GM12874 (cell line): ENCODE measurements at regions not wholly inside any gene's neighbourhood (a gene's known extent, or its start where the extent isn't known, plus 50 kb on each side); places are given as distances from the start of the nearest gene placed in this dataset.

Experiments
- CTCF ChIP-seq: IDR thresholded peaks from 2 replicates; pipeline ENCODE4 v1.5.1; 2011; ENCODE audit warnings: low read depth, mild to moderate bottlenecking, control low read depth, low read length, moderate library complexity; ENCODE audit not compliant: insufficient read depth

- TF ChIP-seq CTCF: no peak
Observed at GRCh38 chr10:90111671-90112070, 410.3 kb downstream of the KIF20B start.

- TF ChIP-seq CTCF: no peak
Observed at GRCh38 chr10:90112681-90113080, 411.3 kb downstream of the KIF20B start.

- no peak for TF ChIP-seq CTCF
Observed at GRCh38 chr10:90125456-90126255, 424.3 kb downstream of the KIF20B start.

GRCh38 chr10:90126256-90126595 is 424.8 kb downstream of the KIF20B start:
- TF ChIP-seq CTCF: no peak

- no peak for TF ChIP-seq CTCF
Observed at GRCh38 chr10:90130321-90131086, 429.1 kb downstream of the KIF20B start.

GRCh38 chr10:90133606-90134005 is 432.2 kb downstream of the KIF20B start:
- no peak for TF ChIP-seq CTCF

- no peak for TF ChIP-seq CTCF
Observed at GRCh38 chr10:90136731-90137316, 435.4 kb downstream of the KIF20B start.
